ENCODE measurements at regions not wholly inside any gene's neighbourhood (a gene's known extent, or its start where the extent isn't known, plus 50 kb on each side); places are given as distances from the start of the nearest gene placed in this dataset.

DNA sequence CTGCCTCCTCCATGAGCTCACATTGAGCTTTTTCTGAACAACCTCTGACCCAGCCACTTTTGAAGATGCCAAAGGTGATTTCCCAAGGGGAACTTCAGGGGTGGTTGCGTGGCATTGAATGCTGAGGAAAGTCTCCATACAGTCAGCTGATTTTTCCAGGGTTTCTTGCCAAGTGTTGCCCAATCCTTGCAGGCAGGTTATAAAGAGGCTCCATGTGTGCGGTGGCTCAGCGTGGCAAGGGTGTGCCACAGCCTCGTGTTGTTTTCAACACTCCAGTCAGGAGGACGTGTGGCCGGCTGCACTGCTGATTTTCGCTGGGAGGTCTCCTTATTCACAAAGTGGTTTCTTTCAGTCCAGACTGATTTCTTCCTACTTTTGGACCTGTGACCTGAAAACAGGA lies 81.4 kb upstream of the GATA6 start:
- Histone ChIP-seq H3K27ac (no peak overlapping the region), H3K9me3 (no peaks in the 10 kb centered on the region), H3K4me3 (no peak overlapping the region), H3K27me3 (no peaks in the 10 kb centered on the region), H3K4me1 (no peaks in the 10 kb centered on the region), H3K36me3 (no peaks in the 10 kb centered on the region)
- TF ChIP-seq, protein P1, sequence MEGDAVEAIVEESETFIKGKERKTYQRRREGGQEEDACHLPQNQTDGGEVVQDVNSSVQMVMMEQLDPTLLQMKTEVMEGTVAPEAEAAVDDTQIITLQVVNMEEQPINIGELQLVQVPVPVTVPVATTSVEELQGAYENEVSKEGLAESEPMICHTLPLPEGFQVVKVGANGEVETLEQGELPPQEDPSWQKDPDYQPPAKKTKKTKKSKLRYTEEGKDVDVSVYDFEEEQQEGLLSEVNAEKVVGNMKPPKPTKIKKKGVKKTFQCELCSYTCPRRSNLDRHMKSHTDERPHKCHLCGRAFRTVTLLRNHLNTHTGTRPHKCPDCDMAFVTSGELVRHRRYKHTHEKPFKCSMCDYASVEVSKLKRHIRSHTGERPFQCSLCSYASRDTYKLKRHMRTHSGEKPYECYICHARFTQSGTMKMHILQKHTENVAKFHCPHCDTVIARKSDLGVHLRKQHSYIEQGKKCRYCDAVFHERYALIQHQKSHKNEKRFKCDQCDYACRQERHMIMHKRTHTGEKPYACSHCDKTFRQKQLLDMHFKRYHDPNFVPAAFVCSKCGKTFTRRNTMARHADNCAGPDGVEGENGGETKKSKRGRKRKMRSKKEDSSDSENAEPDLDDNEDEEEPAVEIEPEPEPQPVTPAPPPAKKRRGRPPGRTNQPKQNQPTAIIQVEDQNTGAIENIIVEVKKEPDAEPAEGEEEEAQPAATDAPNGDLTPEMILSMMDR (IDR thresholded peaks at IDR 0.05), result no peak
- intact Hi-C loops (cut with DNase I), result no loop called here
- DNase-seq (ENCODE audit: low spot score in 2 of 2), result no peak

DNA sequence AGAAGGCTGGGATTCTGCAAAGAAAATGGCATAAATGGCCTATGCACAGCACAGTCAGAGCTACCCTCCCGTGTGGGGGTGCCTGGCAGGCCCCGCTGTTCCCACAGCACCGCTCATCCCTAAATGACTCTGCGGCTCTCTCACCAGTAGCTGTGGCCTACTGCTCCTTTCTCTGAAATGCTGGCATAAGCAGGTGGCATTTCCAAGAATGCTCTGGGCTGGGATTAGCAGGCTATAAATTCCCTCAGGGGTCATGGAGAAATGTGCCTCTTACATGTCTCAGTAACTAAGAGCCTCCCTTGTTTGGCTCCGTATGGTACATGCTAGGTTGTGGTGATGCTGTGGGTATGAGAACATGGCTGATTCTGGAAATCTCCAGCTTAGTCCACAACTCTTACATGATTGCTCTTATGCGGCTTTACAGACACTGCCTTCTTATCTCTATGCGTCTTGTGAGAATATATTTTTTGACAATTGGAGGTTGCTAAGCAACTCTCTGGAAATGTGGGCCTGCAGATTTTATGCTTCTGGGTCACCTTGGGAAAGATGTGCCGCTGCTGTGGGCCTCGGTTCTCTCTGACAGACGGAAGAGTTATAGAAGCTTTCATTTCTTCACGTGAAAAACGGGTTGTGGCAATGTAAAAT lies 80.3 kb upstream of the GATA6 start:
- TF ChIP-seq, protein P1 (IDR thresholded peaks at IDR 0.05), result no peak
- no peak for DNase-seq (ENCODE audit: low spot score in 2 of 2)
- Histone ChIP-seq H3K9me3 (no peaks in the 10 kb centered on the region), H3K27me3 (no peaks in the 10 kb centered on the region), H3K27ac (no peak overlapping the region), H3K4me1 (no peaks in the 10 kb centered on the region), H3K4me3 (no peak overlapping the region), H3K36me3 (no peaks in the 10 kb centered on the region)
- intact Hi-C loops (cut with DNase I), result no loop called here

DNA sequence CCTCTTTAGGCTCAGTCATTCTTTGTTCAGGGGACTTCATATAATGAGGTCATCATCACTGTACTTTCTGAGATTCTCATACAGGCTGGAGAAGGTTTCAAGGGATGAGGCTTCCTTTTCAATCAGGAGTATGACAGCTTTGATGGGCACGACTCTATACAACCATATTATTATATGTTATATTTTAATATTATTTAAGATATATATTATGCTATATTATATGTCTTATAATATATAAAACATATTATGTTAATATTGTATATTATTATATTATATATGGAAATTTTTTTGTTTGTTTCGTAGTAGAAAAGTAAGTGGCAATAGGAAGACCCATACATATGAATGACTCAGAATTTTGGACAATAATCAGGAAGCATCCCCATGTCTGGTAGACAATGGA lies 78.0 kb upstream of the GATA6 start:
- no peak overlapping the region for H3K4me3 ChIP-seq
- no peak overlapping the region for H3K27ac ChIP-seq
- no peaks in the 10 kb centered on the region for H3K4me1 ChIP-seq
- H3K9me3 ChIP-seq, result no peaks in the 10 kb centered on the region
- TF ChIP-seq, protein P1 (IDR thresholded peaks at IDR 0.05), result no peak
- DNase-seq (ENCODE audit: low spot score in 2 of 2), result no peak
- H3K36me3 ChIP-seq, result no peaks in the 10 kb centered on the region
- no peaks in the 10 kb centered on the region for H3K27me3 ChIP-seq
- intact Hi-C loops (cut with DNase I), result loop anchor here (10.0 kb wide), 1 partner anchor 57 kb away; no protein-coding TSS in a partner anchor

DNA sequence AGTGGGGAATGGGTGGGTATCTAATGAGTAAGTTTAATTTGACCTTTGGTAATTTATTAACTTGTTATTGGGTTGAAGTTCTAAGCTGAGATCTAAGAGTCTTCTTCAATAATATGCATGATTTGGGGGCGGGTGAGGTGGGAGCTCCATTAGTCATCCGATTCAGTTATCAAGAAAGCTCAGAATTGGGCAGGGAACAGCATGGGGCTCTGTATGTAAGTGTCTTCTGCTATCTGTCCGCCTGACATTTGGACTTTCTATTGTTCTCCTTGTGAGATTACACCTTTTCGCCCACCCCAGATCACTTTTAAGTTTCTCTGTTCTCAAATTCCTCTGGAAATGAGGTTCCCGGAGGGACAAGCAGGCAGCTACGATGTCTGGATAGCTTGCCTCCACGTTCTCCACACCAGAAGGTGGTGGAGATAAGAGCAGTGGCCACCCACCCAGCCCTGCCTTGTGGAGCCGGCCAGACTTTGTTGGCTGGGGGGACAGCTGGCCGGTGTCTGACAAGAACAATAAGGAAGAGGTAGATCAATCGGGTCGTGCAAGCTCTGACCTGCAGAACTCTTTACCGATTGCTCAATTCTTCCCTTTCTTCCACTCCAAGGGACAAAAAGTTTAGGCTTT lies 75.5 kb upstream of the GATA6 start:
- intact Hi-C loops (cut with DNase I), result loop anchor here (10.0 kb wide), 1 partner anchor 59 kb away; no protein-coding TSS in a partner anchor
- no peak overlapping the region for H3K4me3 ChIP-seq
- H3K4me1 ChIP-seq, result no peaks in the 10 kb centered on the region
- no peaks in the 10 kb centered on the region for H3K36me3 ChIP-seq
- no peaks in the 10 kb centered on the region for H3K27me3 ChIP-seq
- no peak overlapping the region for H3K27ac ChIP-seq
- H3K9me3 ChIP-seq, result no peaks in the 10 kb centered on the region
- TF ChIP-seq, protein P1 (IDR thresholded peaks at IDR 0.05), result no peak
- no peak for DNase-seq (ENCODE audit: low spot score in 2 of 2)

DNA sequence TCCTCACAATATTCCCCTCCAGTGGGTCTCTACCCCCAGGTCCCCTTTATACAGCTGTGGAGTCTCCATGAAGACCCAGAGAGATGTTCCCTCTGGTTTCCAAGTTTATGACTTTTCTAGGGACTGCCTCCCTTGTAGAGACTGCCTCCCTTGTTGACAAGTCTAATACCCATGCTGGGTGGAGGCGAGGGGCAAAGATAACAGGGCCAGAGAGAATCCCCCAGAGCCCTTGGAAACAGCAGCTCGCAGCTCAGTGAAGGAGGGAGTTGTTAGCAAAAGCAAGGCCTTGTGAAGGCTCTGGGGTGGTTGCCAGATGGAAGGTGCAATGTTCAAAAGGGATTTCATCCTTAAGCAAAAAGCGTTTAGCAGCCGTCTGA lies 75.0 kb upstream of the GATA6 start:
- Histone ChIP-seq H3K4me3 (no peak overlapping the region), H3K9me3 (no peaks in the 10 kb centered on the region), H3K27ac (no peak overlapping the region), H3K4me1 (no peaks in the 10 kb centered on the region), H3K27me3 (no peaks in the 10 kb centered on the region), H3K36me3 (no peaks in the 10 kb centered on the region)
- DNase-seq (ENCODE audit: low spot score in 2 of 2), result no peak
- intact Hi-C loops (cut with DNase I), result loop anchor here (10.0 kb wide), 1 partner anchor 60 kb away; no protein-coding TSS in a partner anchor
- TF ChIP-seq, protein P1 (IDR thresholded peaks at IDR 0.05), result no peak

Measured in ascending aorta (tissue), 2 donors.